Left ventricle myocardium inferior (tissue), 1 donor: ENCODE measurements at regions not wholly inside any gene's neighbourhood (a gene's known extent, or its start where the extent isn't known, plus 50 kb on each side); places are given as distances from the start of the nearest gene placed in this dataset.

Experiments
- DNase-seq: peaks from one replicate; pipeline ENCODE4 v3.0.0-alpha.2; 2020
- H3K27ac ChIP-seq: fragments of 200-600 bp; replicated peaks from 2 replicates; pipeline ENCODE4 v1.8.0; 2021
- H3K27me3 ChIP-seq: fragments of 200-600 bp; 2 replicates; pipeline ENCODE4 v1.8.0; 2021; ENCODE audit warnings: low read depth
- H3K36me3 ChIP-seq: fragments of 200-600 bp; 2 replicates; pipeline ENCODE4 v1.8.0; 2021
- H3K4me1 ChIP-seq: fragments of 200-600 bp; 2 replicates; pipeline ENCODE4 v1.8.0; 2021
- H3K4me3 ChIP-seq: fragments of 200-600 bp; 2 replicates; pipeline ENCODE4 v1.8.0; 2021; ENCODE audit warnings: mild to moderate bottlenecking, moderate library complexity
- H3K9me3 ChIP-seq: fragments of 200-600 bp; replicated peaks from 2 replicates; pipeline ENCODE4 v1.8.0; 2021
- intact Hi-C: fragments of 100-400 bp; cut with micrococcal nuclease; formaldehyde crosslinking; loops from one replicate; pipeline ENCODE4 v1.11.0; 2022
- TF ChIP-seq, protein P1 (sequence below): fragments of 200-600 bp; IDR thresholded peaks from 2 replicates; pipeline ENCODE4 v1.8.0; 2021; ENCODE audit warnings: antibody characterized with exemption, mild to moderate bottlenecking, borderline replicate concordance
- donor health status: DM: no; HTN: yes; CAD: no; lungs with severe emphysema.

- intact Hi-C loops = no loop called here
- no peak for DNase-seq
These were observed 178.3 kb upstream of the GYPA start for GRCh38 chr4:144318797-144319196.

DNA sequence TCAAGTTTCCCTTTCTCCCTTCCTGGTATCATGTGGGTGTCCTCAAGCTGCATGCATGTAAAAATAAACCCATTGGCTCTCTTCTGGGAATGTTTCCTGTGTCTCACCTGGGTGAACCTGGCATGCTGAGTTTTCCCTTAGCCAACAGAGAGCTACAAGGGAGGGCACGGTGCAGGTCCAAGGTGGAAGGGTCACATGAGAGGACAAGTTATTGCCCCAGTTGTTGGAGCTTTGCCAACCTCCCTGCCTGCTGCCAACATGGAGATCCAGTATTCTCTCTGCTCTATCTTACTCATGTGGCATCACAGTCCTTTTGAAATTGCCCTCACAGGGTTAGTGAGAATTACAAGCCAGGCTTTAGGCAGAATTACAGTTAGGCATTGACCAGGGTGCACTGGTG lies 196.1 kb upstream of the GYPA start:
- no peaks in the 10 kb centered on the region for H3K27me3 ChIP-seq
- no peak overlapping the region for H3K27ac ChIP-seq
- peaks cover 11% of the 10 kb centered on the region for H3K9me3 ChIP-seq
- DNase-seq = no peak
- intact Hi-C loops = no loop called here
- TF ChIP-seq, protein P1, sequence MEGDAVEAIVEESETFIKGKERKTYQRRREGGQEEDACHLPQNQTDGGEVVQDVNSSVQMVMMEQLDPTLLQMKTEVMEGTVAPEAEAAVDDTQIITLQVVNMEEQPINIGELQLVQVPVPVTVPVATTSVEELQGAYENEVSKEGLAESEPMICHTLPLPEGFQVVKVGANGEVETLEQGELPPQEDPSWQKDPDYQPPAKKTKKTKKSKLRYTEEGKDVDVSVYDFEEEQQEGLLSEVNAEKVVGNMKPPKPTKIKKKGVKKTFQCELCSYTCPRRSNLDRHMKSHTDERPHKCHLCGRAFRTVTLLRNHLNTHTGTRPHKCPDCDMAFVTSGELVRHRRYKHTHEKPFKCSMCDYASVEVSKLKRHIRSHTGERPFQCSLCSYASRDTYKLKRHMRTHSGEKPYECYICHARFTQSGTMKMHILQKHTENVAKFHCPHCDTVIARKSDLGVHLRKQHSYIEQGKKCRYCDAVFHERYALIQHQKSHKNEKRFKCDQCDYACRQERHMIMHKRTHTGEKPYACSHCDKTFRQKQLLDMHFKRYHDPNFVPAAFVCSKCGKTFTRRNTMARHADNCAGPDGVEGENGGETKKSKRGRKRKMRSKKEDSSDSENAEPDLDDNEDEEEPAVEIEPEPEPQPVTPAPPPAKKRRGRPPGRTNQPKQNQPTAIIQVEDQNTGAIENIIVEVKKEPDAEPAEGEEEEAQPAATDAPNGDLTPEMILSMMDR = no peak
- no peaks in the 10 kb centered on the region for H3K4me1 ChIP-seq
- H3K36me3 ChIP-seq = no peaks in the 10 kb centered on the region
- H3K4me3 ChIP-seq = no peak overlapping the region

More at GRCh38 chr4:144318797-144319196, 178.3 kb upstream of the GYPA start:
- TF ChIP-seq, protein P1 = no peak
- no peaks in the 10 kb centered on the region for H3K27me3 ChIP-seq
- no peaks in the 10 kb centered on the region for H3K4me1 ChIP-seq
- H3K36me3 ChIP-seq = no peaks in the 10 kb centered on the region
- H3K9me3 ChIP-seq = peaks cover 28% of the 10 kb centered on the region
- H3K4me3 ChIP-seq = no peak overlapping the region
- no peak overlapping the region for H3K27ac ChIP-seq

DNA sequence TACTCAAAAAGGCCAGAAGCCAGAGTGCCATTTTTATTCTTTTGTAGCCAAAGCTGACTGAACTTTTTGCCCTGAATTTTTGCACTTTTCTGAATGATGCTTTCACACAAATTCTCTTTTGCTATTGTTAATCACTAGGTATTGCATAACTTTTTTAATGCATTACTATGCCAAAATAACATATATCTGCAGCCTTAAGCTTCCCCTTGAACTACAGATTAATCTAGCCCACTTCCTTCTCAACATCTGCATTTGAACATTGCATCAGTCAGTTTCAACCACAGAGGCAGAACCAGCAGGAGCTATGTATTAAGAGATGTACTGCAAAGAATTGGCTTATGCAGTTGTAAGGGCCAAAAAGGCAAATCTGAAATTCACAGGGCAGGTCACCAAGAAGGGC lies 197.6 kb upstream of the GYPA start:
- Histone ChIP-seq H3K27ac (no peak overlapping the region), H3K4me1 (no peaks in the 10 kb centered on the region), H3K9me3 (peaks cover 11% of the 10 kb centered on the region), H3K36me3 (no peaks in the 10 kb centered on the region), H3K27me3 (no peaks in the 10 kb centered on the region), H3K4me3 (no peak overlapping the region)
- TF ChIP-seq, protein P1 = no peak
- DNase-seq = no peak
- intact Hi-C loops = no loop called here

DNA sequence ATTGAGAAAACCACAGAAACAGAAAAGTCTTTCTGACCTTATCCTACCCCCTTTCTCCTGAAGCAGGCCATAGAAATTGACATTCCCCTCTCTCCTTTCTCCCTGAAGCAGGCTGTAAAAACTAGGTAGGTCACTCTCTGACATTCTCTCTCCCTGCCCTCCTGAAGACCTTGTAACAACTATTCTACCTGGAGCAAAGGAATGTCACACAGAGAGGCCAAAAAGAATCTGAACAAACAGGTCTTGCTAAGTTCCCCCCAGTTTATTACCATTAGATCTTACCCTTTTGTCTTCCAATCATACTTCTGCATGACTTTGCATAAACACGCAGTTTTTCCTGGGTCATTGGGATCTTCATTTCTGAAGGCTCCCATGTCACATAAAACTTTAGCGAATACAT lies 198.3 kb upstream of the GYPA start:
- no peaks in the 10 kb centered on the region for H3K36me3 ChIP-seq
- H3K4me1 ChIP-seq = no peaks in the 10 kb centered on the region

DNA sequence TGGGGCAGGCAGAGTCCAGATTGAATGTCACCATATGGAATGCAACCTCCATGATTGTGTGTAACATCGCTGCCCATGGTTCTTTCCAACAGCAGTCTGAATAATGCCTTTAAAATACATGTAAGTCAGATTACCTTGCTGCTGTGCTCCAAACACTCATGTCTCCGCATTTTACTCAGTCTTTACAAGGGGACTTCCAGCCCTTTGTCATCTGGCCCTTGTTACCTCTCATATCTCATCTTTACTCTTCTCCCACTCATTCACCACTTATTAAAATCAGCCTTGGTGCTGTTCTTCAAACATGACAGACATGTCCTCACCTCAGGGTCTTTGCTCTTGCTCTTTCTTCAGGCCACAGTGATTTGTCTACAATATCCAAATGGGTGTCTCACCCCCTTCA lies 200.4 kb upstream of the GYPA start:
- no peak for DNase-seq
- intact Hi-C loops = no loop called here
- H3K9me3 ChIP-seq = peaks cover 11% of the 10 kb centered on the region
- TF ChIP-seq, protein P1 = no peak
- H3K4me1 ChIP-seq = no peaks in the 10 kb centered on the region
- no peaks in the 10 kb centered on the region for H3K36me3 ChIP-seq
- H3K27ac ChIP-seq = no peak overlapping the region
- H3K27me3 ChIP-seq = no peaks in the 10 kb centered on the region
- H3K4me3 ChIP-seq = no peak overlapping the region

More for the DNA sequence above, 198.3 kb upstream of the GYPA start:
- intact Hi-C loops = no loop called here
- H3K27ac ChIP-seq = no peak overlapping the region
- H3K4me3 ChIP-seq = no peak overlapping the region
- DNase-seq = no peak
- no peaks in the 10 kb centered on the region for H3K27me3 ChIP-seq
- TF ChIP-seq, protein P1 = no peak
- H3K9me3 ChIP-seq = peaks cover 11% of the 10 kb centered on the region
